T1000 (cell line): ENCODE measurements at regions not wholly inside any gene's neighbourhood (a gene's known extent, or its start where the extent isn't known, plus 50 kb on each side); places are given as distances from the start of the nearest gene placed in this dataset.

Experiments
- DNase-seq: peaks from one replicate; lab custom pipeline; 2025; ENCODE audit warnings: mixed read lengths; lab: John Stamatoyannopoulos, UW

DNA sequence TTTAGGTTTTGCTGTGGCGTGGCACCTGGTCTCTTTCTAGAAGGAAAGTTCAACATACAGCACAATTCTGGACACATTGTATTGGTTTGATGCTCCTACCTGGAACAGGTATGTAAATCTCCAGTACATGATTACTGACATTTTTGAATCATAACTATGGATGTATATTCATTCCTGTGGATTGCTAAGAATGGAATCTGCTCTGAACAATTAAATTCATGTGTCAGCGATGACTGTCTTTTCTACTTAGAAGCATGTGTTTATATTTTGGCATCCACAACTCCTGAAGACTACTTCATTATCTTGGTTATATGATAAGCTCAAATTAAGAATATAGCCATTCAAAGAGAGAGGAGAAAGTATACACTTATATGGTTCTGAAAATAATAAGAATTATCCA is 291.8 kb downstream of the CHRM3 start:
- DNase-seq, result no peak

DNA sequence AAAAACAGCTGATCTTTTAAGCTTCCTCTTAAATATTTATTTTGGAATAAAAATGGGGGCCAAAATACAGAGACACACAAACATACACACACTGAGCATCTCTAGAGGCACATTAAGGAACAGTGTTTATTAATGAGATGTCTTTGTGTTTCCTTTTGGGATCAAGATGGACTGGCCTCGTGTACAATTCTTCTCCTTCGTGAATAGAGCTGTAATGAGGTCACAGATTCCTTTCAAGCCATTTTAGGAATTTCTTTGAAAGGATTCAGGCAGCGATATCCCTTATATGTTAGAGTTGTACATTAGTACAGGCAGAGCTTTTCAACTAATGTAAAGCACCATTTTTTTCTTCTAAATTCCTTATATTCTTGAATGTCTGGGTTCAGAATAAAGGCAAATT is 295.7 kb downstream of the CHRM3 start:
- DNase-seq, result no peak

- no peak for DNase-seq
Observed at GRCh38 chr1:239682960-239683359, 296.6 kb downstream of the CHRM3 start.

DNA sequence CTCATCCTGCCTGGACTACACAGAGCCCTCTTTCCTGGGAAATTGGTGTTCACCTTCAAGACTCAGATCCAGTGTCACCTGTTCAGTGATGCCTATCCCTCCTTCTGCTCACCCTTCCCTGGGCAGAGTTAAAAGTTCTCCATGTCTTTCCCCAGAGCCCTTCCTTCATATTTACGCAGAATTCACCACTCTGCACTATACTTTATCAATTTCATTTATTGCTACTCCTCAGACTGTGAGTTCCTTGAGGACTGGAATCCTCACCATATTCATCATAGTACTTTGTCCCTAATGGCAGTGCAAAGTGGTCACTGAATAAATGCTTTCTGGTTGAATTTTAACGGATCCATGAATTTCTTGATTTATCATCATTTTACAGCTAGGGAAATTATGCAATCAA is 300.0 kb downstream of the CHRM3 start:
- DNase-seq, result no peak

- no peak for DNase-seq
Observed at GRCh38 chr1:239696317-239696716, 309.9 kb downstream of the CHRM3 start.

DNA sequence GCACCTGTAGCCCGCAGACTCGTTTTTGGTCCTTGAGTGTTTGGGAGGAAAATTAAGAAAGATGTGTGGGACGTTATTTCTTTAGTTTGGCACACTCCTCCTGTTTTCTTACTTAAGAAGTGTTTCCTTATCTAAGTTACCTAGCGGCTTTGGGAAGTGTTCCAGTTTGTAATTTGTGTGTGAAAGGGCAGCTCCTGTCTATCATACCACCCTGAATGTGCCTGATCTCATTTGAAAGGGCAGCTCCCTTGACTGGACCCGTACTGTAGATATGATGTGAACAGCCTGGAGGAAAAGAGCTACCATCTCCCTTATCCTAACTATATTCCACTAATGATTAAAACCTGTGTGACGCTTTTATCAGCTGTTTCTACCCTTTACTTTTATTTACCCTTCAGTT is 314.3 kb downstream of the CHRM3 start:
- DNase-seq, result no peak

DNA sequence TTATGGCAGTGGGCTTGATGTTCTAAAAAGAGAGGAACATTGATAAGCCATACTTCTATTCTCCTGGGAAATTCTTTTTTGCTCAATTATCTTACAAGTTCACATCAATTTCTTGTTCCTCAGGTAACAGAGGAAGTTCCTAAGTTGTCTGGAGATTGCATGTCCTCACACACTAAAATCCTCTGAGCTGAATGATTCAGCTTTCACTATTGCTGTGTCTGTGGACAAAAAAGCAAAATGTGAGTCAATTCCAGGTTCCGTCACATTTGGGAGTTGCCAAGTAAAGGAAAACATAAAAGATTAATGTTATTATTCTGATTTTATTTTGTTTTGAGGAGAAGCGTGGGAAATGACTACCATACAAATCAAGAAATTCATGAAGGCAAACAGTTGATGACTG is 316.7 kb downstream of the CHRM3 start:
- DNase-seq, result no peak

DNA sequence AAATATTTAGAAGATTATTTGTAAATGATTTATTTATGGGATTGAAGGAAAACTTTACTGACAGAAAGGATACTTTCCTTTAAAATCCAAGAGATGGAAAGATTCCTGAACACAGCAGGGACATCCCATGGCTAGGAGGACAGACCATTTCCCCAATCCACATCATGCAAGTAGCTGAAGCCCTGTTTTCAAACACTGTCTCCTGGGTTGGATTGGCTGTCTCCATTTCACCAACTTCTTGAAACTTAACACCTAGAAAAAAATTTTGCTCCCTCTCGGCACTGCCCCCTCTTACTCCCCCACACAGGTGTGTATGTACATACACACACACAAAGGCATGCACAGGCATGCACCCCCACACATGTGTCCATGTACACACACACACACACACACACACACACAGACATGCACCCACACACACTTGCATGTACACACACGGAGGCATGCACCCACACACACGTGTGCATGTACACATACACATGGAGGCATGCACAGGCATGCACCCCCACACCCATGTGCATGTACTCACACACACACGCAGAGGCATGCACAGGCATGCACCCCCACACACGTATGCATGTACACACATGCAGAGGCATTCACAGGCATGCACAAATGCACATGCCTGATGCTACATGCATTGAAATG is 320.0 kb downstream of the CHRM3 start:
- no peak for DNase-seq

DNA sequence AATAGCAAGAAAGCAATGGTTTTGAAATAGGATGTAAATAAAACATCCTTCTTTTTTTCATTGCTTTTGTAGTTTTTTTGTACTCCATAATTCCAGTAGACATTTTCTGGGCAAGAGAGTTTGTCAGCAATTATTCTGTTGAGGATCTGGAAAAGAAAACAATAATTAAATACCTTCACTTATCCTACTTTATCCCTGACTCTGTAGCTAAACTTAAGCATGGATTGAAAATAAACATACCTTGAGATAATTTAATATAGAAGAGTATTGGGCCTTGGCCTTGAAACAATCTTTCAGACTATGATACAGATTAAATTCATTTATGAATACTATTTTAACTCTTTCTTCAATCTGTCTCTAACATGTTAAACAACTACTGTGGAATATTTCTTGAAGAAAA is 321.2 kb downstream of the CHRM3 start:
- no peak for DNase-seq

DNA sequence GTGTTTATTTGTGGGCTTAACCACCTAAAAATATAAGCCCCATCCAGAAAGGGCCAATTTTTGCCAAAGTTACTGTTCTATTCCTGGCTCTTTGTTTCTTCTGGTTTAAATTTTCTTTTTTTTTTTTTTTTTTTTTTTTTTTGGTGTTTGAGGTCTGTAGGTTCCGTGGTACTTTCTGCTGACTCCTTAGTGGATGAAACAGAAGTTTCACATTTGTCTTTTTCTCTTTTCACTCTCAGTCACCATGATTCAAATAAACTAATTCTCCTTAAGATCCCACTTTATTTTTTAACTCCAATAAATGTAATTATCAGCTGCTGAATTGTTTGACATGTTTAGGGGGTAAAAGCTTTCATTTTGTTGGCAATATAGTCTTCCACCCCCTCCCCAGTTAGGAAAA is 322.3 kb downstream of the CHRM3 start:
- DNase-seq, result no peak

DNA sequence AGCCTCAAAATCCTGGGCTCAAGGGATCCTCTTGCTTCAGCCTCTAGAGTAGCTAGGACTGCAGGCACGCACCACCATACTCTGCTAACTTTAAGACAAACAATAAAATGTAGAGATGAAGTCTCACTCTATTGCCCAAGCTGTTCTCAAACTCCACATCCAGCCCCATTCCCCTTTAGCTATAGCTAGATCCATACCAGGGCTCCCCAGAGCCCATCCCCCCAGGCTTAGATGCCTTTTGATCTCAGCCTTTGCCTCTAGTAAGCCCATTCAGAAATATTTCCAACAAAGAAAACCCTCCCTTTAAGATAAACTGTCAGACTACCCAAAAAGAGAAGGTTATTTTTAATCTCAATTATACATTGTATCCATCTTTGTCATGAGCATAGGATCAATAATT is 325.4 kb downstream of the CHRM3 start:
- no peak for DNase-seq

DNA sequence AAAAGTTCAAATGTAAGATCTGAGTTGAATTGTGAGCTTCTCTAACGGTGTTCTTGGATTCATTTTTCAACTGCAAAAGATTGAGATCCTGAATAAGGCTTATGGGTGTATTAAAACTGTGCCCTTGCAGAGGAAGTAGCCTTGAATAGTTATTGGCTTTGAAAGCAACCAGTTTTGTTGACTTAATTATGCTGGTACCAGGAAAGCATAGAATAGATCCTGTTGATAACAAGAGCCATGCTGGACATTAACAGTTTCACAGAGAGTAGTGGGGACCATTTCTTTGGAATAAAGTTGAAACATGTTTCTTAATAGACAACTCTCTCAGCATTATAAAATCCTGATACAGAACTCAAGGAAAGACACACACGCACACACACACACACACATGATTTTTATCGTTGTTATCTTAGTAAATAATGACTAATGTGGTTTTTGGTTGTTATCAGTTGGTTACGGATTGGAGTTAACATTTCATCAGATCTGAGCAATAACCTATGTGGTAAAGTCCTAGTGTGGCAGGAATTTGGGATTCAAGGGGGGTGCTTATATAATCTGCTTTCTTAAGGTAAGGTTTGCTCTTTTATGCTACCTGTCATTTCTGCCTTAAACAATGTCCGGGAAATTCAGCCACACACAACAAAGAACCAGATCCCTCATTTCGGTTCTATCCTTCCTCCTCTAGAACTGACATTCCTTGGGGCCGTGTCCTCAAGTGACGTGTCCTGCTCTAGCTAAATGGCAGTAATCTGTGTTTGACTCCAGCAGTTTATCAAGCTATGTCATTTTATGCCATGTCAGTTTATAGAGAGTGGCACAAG is 330.9 kb downstream of the CHRM3 start:
- DNase-seq, result no peak

DNA sequence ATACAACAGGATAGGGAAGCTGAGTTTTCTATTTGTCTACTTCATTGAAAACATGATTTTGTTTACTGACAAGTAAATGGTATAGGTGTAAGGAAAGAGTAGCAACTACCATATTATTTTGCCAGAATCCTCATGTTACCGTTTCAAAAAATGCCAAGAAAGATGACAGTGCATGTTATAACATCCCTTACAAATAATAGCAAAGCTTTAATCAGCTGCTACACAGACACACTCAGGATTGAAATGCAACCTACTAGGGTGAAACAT is 331.5 kb downstream of the CHRM3 start:
- DNase-seq, result no peak

- no peak for DNase-seq
Observed at GRCh38 chr1:239718571-239718970, 332.2 kb downstream of the CHRM3 start.

DNA sequence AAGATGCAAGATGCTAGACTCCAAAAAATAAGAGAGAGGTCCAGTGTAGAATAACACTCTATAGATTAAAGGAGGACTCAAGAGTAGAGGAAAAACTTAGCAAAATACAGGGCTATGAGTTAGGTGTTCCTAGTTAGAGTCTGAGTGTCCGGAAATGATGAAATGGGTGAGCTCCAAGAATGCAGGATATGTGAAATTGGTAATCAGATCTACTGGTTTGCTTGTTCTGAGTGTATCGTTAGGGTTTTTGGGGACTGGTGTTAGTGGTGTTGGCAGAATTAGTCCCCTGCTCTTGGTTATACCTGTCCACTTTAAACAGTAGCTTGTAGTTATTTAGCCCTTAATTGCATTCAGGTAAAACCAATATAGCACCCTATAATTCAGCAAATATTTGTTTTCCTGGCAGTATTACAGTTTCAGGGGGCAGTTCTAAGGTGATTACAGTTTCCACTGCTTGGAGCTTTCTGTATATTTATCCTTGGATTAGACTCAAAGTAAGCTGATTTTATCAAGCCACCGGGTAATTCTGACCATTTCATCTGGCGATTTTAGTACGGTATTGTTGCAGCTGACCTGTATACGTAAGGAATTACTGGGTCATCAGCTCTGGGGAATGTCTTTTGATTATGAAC is 332.7 kb downstream of the CHRM3 start:
- no peak for DNase-seq

GRCh38 chr1:239719642-239720258 is 333.4 kb downstream of the CHRM3 start:
- no peak for DNase-seq

DNA sequence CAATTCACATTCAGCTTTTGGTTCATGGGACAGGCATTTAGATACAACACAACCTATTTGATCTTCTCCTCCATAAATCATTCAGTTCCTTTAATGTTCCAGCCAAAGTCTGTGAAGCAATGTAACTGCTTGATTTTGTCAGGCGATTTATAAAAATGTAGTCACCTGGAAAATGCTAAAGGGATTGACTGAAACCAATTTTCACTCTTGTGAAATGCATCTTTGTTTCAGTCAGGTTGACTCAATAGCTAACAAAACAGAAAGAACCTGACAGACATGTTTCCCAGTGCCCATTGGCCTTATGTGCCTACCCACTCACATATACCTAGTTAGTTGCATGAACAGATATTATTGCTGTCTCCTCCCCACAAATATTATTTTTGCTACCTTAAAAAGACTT is 335.7 kb downstream of the CHRM3 start:
- DNase-seq, result no peak

GRCh38 chr1:239723776-239724367 is 337.5 kb downstream of the CHRM3 start:
- DNase-seq, result no peak

DNA sequence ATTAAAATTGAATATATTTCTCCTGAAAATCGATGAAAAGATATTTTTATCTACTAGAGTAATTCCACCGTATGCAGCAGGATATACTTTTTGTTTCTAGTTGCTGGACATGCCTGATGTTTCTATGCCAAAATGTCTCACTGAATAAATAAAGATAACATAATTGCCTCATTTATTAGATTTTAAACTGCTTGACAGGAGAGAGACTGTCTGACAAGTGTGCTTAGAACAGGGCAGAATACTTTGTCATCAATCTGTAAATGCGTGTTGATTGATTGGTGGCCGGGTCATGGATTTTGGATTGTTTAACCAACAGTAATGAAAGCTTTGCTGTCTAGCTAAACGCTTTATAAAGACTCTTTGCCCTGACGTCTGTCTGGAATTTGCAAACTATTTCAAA is 339.0 kb downstream of the CHRM3 start:
- DNase-seq, result no peak

- DNase-seq, result no peak
Observed at GRCh38 chr1:239725933-239726332, 339.6 kb downstream of the CHRM3 start.

DNA sequence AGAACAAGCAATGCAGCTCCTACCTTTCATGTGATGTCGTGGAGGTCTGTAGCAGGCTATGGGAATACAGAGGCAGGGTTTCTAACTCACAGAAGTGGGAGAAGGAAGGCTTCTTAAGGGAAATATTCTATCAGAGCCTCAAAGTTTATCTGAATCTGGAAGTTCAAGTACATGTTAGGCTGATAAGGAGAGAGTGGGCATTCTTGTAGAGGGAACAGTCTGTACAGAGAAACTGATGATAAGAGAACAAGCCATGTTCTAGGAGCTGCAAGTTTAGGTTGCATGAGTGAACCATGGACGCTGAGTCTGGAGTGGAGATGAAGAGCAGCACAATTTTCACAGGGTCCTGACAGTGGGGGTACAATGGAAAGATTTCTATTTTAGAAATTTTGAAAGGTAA is 344.0 kb downstream of the CHRM3 start:
- no peak for DNase-seq

GRCh38 chr1:239731082-239731748 is 344.8 kb downstream of the CHRM3 start:
- DNase-seq, result no peak
